RCC 7860 (cell line): ENCODE measurements at regions not wholly inside any gene's neighbourhood (a gene's known extent, or its start where the extent isn't known, plus 50 kb on each side); places are given as distances from the start of the nearest gene placed in this dataset.

Experiments used
- DNase-seq: peaks from one replicate; pipeline ENCODE4 v3.0.0-alpha.2; 2015; ENCODE audit warnings: low spot score
- FAIRE-seq: peaks from 2 replicates; lab custom pipeline; 2012; peaks lifted over from hg19 to GRCh38; lab: Jason Lieb, UNC

GRCh38 chr6:170100046-170100445, 190.8 kb downstream of the DLL1 start:
- FAIRE-seq, result no peak
- no peak for DNase-seq

GRCh38 chr6:170099387-170099786, 191.5 kb downstream of the DLL1 start:
- FAIRE-seq, result no peak
- no peak for DNase-seq

GRCh38 chr6:170098428-170099170, 192.3 kb downstream of the DLL1 start:
- FAIRE-seq, result no peak
- DNase-seq, result no peak

- no peak for FAIRE-seq
These were observed 193.1 kb downstream of the DLL1 start for GRCh38 chr6:170097505-170098427.

GRCh38 chr6:170096803-170097504, 193.9 kb downstream of the DLL1 start:
- DNase-seq, result no peak
- no peak for FAIRE-seq

More at GRCh38 chr6:170097505-170098427, 193.1 kb downstream of the DLL1 start:
- no peak for DNase-seq

- DNase-seq (no peak), FAIRE-seq (no peak)
These were observed 194.6 kb downstream of the DLL1 start for GRCh38 chr6:170096191-170096802.

GRCh38 chr6:170095273-170095981, 195.5 kb downstream of the DLL1 start:
- FAIRE-seq, result no peak

GRCh38 chr6:170094686-170095272, 196.1 kb downstream of the DLL1 start:
- no peak for FAIRE-seq
- no peak for DNase-seq

More at GRCh38 chr6:170095273-170095981, 195.5 kb downstream of the DLL1 start:
- no peak for DNase-seq

- FAIRE-seq (no peak), DNase-seq (no peak)
These were observed 197.0 kb downstream of the DLL1 start for GRCh38 chr6:170093658-170094596.

GRCh38 chr6:170093276-170093657, 197.6 kb downstream of the DLL1 start:
- DNase-seq (no peak), FAIRE-seq (no peak)

- FAIRE-seq (no peak), DNase-seq (no peak)
These were observed 198.1 kb downstream of the DLL1 start for GRCh38 chr6:170092826-170093225.

- FAIRE-seq (no peak), DNase-seq (no peak)
These were observed 199.0 kb downstream of the DLL1 start for GRCh38 chr6:170091639-170092579.

- no peak for FAIRE-seq
- DNase-seq, result no peak
These were observed 199.8 kb downstream of the DLL1 start for GRCh38 chr6:170091000-170091638.

GRCh38 chr6:170090561-170090960, 200.3 kb downstream of the DLL1 start:
- FAIRE-seq (no peak), DNase-seq (no peak)

- DNase-seq (no peak), FAIRE-seq (no peak)
These were observed 200.9 kb downstream of the DLL1 start for GRCh38 chr6:170089963-170090362.

GRCh38 chr6:170088582-170088955, 202.3 kb downstream of the DLL1 start:
- no peak for FAIRE-seq

GRCh38 chr6:170087941-170088581, 202.8 kb downstream of the DLL1 start:
- FAIRE-seq (no peak), DNase-seq (no peak)

More at GRCh38 chr6:170088582-170088955, 202.3 kb downstream of the DLL1 start:
- no peak for DNase-seq
